Glomerular endothelial cell (primary cell): ENCODE measurements at regions not wholly inside any gene's neighbourhood (a gene's known extent, or its start where the extent isn't known, plus 50 kb on each side); places are given as distances from the start of the nearest gene placed in this dataset.
A peak's percentile ranks its signal among the peaks of the same experiment; 100 is the strongest.

Experiments
- DNase-seq: peaks from one replicate; pipeline ENCODE4 v3.0.0-alpha.2; 2011; ENCODE audit warnings: low read depth, low spot score; ENCODE audit errors: extremely low read depth

- no peak for DNase-seq
Observed at GRCh38 chr3:124273651-124274050, 281.7 kb upstream of the ROPN1 start.

GRCh38 chr3:124274051-124274450 is 282.1 kb upstream of the ROPN1 start:
- DNase-seq, result no peak

- no peak for DNase-seq
Observed at GRCh38 chr3:124275412-124275811, 283.5 kb upstream of the ROPN1 start.

GRCh38 chr3:124276133-124276532 is 284.2 kb upstream of the ROPN1 start:
- DNase-seq, result no peak

- no peak for DNase-seq
Observed at GRCh38 chr3:124276539-124277143, 284.7 kb upstream of the ROPN1 start.

GRCh38 chr3:124277144-124277890 is 285.4 kb upstream of the ROPN1 start:
- no peak for DNase-seq

GRCh38 chr3:124281453-124282316 is 289.8 kb upstream of the ROPN1 start:
- peak; percentile 47 for DNase-seq

GRCh38 chr3:124282751-124283651 is 291.1 kb upstream of the ROPN1 start:
- no peak for DNase-seq

- DNase-seq, result no peak
Observed at GRCh38 chr3:124283652-124284023, 291.7 kb upstream of the ROPN1 start.

- DNase-seq, result no peak
Observed at GRCh38 chr3:124288996-124289395, 297.1 kb upstream of the ROPN1 start.

- DNase-seq, result no peak
Observed at GRCh38 chr3:124291008-124291407, 299.1 kb upstream of the ROPN1 start.

GRCh38 chr3:124292329-124292728 is 300.4 kb upstream of the ROPN1 start:
- no peak for DNase-seq

GRCh38 chr3:124293584-124293983 is 301.7 kb upstream of the ROPN1 start:
- no peak for DNase-seq

GRCh38 chr3:124295362-124295761 is 303.4 kb upstream of the ROPN1 start:
- DNase-seq, result no peak

GRCh38 chr3:124296406-124296805 is 304.5 kb upstream of the ROPN1 start:
- no peak for DNase-seq

GRCh38 chr3:124297062-124297980 is 305.4 kb upstream of the ROPN1 start:
- DNase-seq, result no peak

- no peak for DNase-seq
Observed at GRCh38 chr3:124298301-124298700, 306.4 kb upstream of the ROPN1 start.

GRCh38 chr3:124298951-124299350 is 307.0 kb upstream of the ROPN1 start:
- no peak for DNase-seq

- no peak for DNase-seq
Observed at GRCh38 chr3:124299831-124300230, 307.9 kb upstream of the ROPN1 start.

GRCh38 chr3:124300416-124300815 is 308.5 kb upstream of the ROPN1 start:
- no peak for DNase-seq
